GM19043 (cell line): ENCODE measurements at regions not wholly inside any gene's neighbourhood (a gene's known extent, or its start where the extent isn't known, plus 50 kb on each side); places are given as distances from the start of the nearest gene placed in this dataset.
"Not testable (repeated sequence)": the region's sequence is repeated elsewhere in the genome, so short reads cannot be mapped to it uniquely, and the experiment has no call there.

Source experiments
- ATAC-seq: cut with Tn5 transposase; IDR thresholded peaks from one replicate; pipeline ENCODE4 v1.9.1; 2021; ENCODE audit warnings: low read depth; ENCODE audit not compliant: unreplicated experiment

GRCh38 chr10:60623627-60624026, 154.7 kb upstream of the CDK1 start:
- no peak for ATAC-seq

- ATAC-seq: no peak
Measured at GRCh38 chr10:60621018-60621417, 157.3 kb upstream of the CDK1 start.

GRCh38 chr10:60618861-60619260, 159.4 kb upstream of the CDK1 start:
- no peak for ATAC-seq

GRCh38 chr10:60615541-60615940, 162.7 kb upstream of the CDK1 start:
- ATAC-seq: no peak

GRCh38 chr10:60614363-60614762, 163.9 kb upstream of the CDK1 start:
- no peak for ATAC-seq

- no peak for ATAC-seq
Measured at GRCh38 chr10:60613434-60613833, 164.8 kb upstream of the CDK1 start.

- ATAC-seq: no peak
Measured at GRCh38 chr10:60611291-60611747, 167.0 kb upstream of the CDK1 start.

- no peak for ATAC-seq
Measured at GRCh38 chr10:60607372-60607771, 170.9 kb upstream of the CDK1 start.

- ATAC-seq: no peak
Measured at GRCh38 chr10:60606343-60607080, 171.8 kb upstream of the CDK1 start.

GRCh38 chr10:60605476-60605875, 172.8 kb upstream of the CDK1 start:
- no peak for ATAC-seq

GRCh38 chr10:60604342-60604741, 173.9 kb upstream of the CDK1 start:
- no peak for ATAC-seq

- no peak for ATAC-seq
Measured at GRCh38 chr10:60597513-60597912, 180.8 kb upstream of the CDK1 start.

- ATAC-seq: no peak
Measured at GRCh38 chr10:60595852-60596251, 182.4 kb upstream of the CDK1 start.

GRCh38 chr10:60594476-60595051, 183.7 kb upstream of the CDK1 start:
- ATAC-seq: no peak

GRCh38 chr10:60591119-60591518, 187.2 kb upstream of the CDK1 start:
- no peak for ATAC-seq

- ATAC-seq: no peak
Measured at GRCh38 chr10:60589376-60589775, 188.9 kb upstream of the CDK1 start.

GRCh38 chr10:60581782-60582181, 192.1 kb upstream of the ANK3 start:
- ATAC-seq: not testable (repeated sequence)

GRCh38 chr10:60578217-60578616, 188.5 kb upstream of the ANK3 start:
- no peak for ATAC-seq

GRCh38 chr10:60576130-60577069, 186.7 kb upstream of the ANK3 start:
- ATAC-seq: no peak

- no peak for ATAC-seq
Measured at GRCh38 chr10:60575105-60575504, 185.4 kb upstream of the ANK3 start.

- no peak for ATAC-seq
Measured at GRCh38 chr10:60574388-60574787, 184.7 kb upstream of the ANK3 start.
